IMR-90 (cell line): ENCODE measurements at regions not wholly inside any gene's neighbourhood (a gene's known extent, or its start where the extent isn't known, plus 50 kb on each side); places are given as distances from the start of the nearest gene placed in this dataset.

Experiments used
- ATAC-seq: fragments of 200-7000 bp; cut with Tn5 transposase; 2 replicates; pipeline ENCODE4 v1.9.1; 2020; ENCODE audit warnings: low read depth, mild to moderate bottlenecking, moderate library complexity
- BruUV-seq: library from RNA; stranded (reverse); fragments of 400-500 nt; replicated peaks from 2 replicates; lab custom pipeline; 2021; lab: Mats Ljungman, UMichigan
- CTCF ChIA-PET: fragments of 300-600 bp; formaldehyde crosslinking; extraction: SDS; loops from one replicate; lab custom pipeline; 2021; ENCODE audit warnings: antibody characterized with exemption; lab: Yijun Ruan, JAX
- POLR2A ChIA-PET: fragments of 300-600 bp; sonication (Branson Sonifier 250); formaldehyde crosslinking; loops from one replicate; lab custom pipeline; 2022; ENCODE audit warnings: antibody characterized with exemption; ENCODE audit not compliant: unreplicated experiment; lab: Charles Lee
- DNase-seq: peaks from one replicate; pipeline ENCODE4 v3.0.0; 2013
- H2AFZ ChIP-seq: replicated peaks from 2 replicates; pipeline ENCODE3; 2013; ENCODE audit warnings: low read length, mild to moderate bottlenecking; ENCODE audit not compliant: poor library complexity
- H2AK5ac ChIP-seq: 2 replicates; pipeline ENCODE4 v1.6.1; 2013; ENCODE audit warnings: low read depth, low read length, inconsistent platforms
- H2AK9ac ChIP-seq: replicated peaks from 2 replicates; pipeline ENCODE3; 2013; ENCODE audit warnings: mild to moderate bottlenecking, low read depth, low read length, moderate library complexity; ENCODE audit not compliant: poor library complexity
- H2BK120ac ChIP-seq: 2 replicates; pipeline ENCODE4 v1.6.1; 2013; ENCODE audit warnings: low read depth, low read length, inconsistent platforms
- H2BK15ac ChIP-seq: 3 replicates; pipeline ENCODE4 v1.6.1; 2013; ENCODE audit warnings: low read depth, low read length, inconsistent platforms
- H2BK20ac ChIP-seq: 2 replicates; pipeline ENCODE4 v1.6.1; 2013; ENCODE audit warnings: low read depth, mild to moderate bottlenecking, inconsistent platforms, low read length, moderate library complexity
- H2BK5ac ChIP-seq: 2 replicates; pipeline ENCODE4 v1.6.1; 2013; ENCODE audit warnings: mild to moderate bottlenecking, low read depth, low read length, inconsistent platforms; ENCODE audit not compliant: poor library complexity, severe bottlenecking
- H3K14ac ChIP-seq: replicated peaks from 2 replicates; pipeline ENCODE4 v1.6.1; 2013; ENCODE audit warnings: low read depth, low read length, inconsistent platforms
- H3K18ac ChIP-seq: 2 replicates; pipeline ENCODE4 v1.6.1; 2013; ENCODE audit warnings: low read depth, low read length, control low read depth
- H3K23ac ChIP-seq: 2 replicates; pipeline ENCODE4 v1.6.1; 2013; ENCODE audit warnings: low read depth, low read length, inconsistent platforms
- H3K27ac ChIP-seq: 2 replicates; pipeline ENCODE4 v1.5.1; 2013; ENCODE audit warnings: mild to moderate bottlenecking, control low read depth, low read length; ENCODE audit not compliant: insufficient read depth
- H3K27me3 ChIP-seq: 2 replicates; pipeline ENCODE4 v1.6.1; 2013; ENCODE audit warnings: low read length; ENCODE audit not compliant: control insufficient read depth, insufficient read depth
- H3K36me3 ChIP-seq: 2 replicates; pipeline ENCODE4 v1.6.1; 2013; ENCODE audit warnings: low read length, mixed read lengths; ENCODE audit not compliant: control insufficient read depth, insufficient read depth
- H3K4ac ChIP-seq: 2 replicates; pipeline ENCODE4 v1.6.1; 2013; ENCODE audit warnings: low read depth, low read length, inconsistent platforms
- H3K4me1 ChIP-seq: 2 replicates; pipeline ENCODE4 v1.6.1; 2013; ENCODE audit warnings: low read length, mixed read lengths; ENCODE audit not compliant: control insufficient read depth, insufficient read depth
- H3K4me2 ChIP-seq: 2 replicates; pipeline ENCODE4 v1.6.1; 2013; ENCODE audit warnings: low read depth, mild to moderate bottlenecking, control low read depth, low read length, moderate library complexity
- H3K4me3 ChIP-seq: 2 replicates; pipeline ENCODE4 v1.5.1; 2013; ENCODE audit warnings: low read depth, mild to moderate bottlenecking, control low read depth, low read length, moderate library complexity; ENCODE audit not compliant: insufficient read depth
- H3K56ac ChIP-seq: 2 replicates; pipeline ENCODE4 v1.6.1; 2013; ENCODE audit warnings: low read length, inconsistent platforms; ENCODE audit not compliant: insufficient read depth; ENCODE audit errors: extremely low read depth
- H3K79me1 ChIP-seq, 2 experiments: 2 replicates each; pipeline ENCODE4 v1.6.1; 2013; ENCODE audit warnings: low read length in 2 of 2, inconsistent platforms in 1 of 2, low read depth in 1 of 2
- H3K9ac ChIP-seq: 2 replicates; pipeline ENCODE4 v1.6.1; 2013; ENCODE audit warnings: low read depth, low read length, control low read depth
- H3K9me1 ChIP-seq: 2 replicates; pipeline ENCODE4 v1.6.1; 2013; ENCODE audit warnings: low read length, inconsistent platforms; ENCODE audit not compliant: insufficient read depth
- H3K9me3 ChIP-seq: 2 replicates; pipeline ENCODE4 v1.6.1; 2013; ENCODE audit warnings: low read length; ENCODE audit not compliant: control insufficient read depth, insufficient read depth
- H4K20me1 ChIP-seq: 2 replicates; pipeline ENCODE4 v1.6.1; 2013; ENCODE audit warnings: low read length, inconsistent platforms; ENCODE audit not compliant: insufficient read depth
- H4K5ac ChIP-seq: 2 replicates; pipeline ENCODE4 v1.6.1; 2013; ENCODE audit warnings: mild to moderate bottlenecking, low read depth, low read length, control low read depth
- H4K8ac ChIP-seq, 2 experiments: 2 replicates each; pipeline ENCODE4 v1.6.1; 2013; ENCODE audit warnings: low read depth in 2 of 2, low read length in 2 of 2, control low read depth in 1 of 2, inconsistent platforms in 1 of 2
- H4K91ac ChIP-seq: 2 replicates; pipeline ENCODE4 v1.6.1; 2013; ENCODE audit warnings: low read depth, low read length, inconsistent platforms; ENCODE audit not compliant: insufficient read depth
- CEBPB ChIP-seq: IDR thresholded peaks from 2 replicates; pipeline ENCODE4 v1.6.1; 2012; ENCODE audit warnings: low read depth, low read length, improper control_type of control experiment
- FOS ChIP-seq: fragments of 150-350 bp; IDR thresholded peaks from 2 replicates; pipeline ENCODE4 v1.6.1; 2016; ENCODE audit warnings: low read depth, low read length
- MAFK ChIP-seq: IDR thresholded peaks from 2 replicates; pipeline ENCODE4 v1.6.1; 2012; ENCODE audit warnings: low read depth, low read length, improper control_type of control experiment
- NFE2L2 ChIP-seq: fragments of 150-350 bp; IDR thresholded peaks from 2 replicates; pipeline ENCODE4 v1.6.1; 2016; ENCODE audit warnings: low read depth, mild to moderate bottlenecking, low read length
- WGBS, 2 experiments: methylation state at CpG; one replicate each; pipeline versions ENCODE4 v1.1.5 to v1.1.7; 2013; ENCODE audit warnings: missing lambda C conversion rate in 2 of 2; ENCODE audit not compliant: insufficient read length in 1 of 2; ENCODE audit errors: extremely low coverage in 2 of 2; 5-methylcytosine and 5-hydroxymethylcytosine counted together
- dilution Hi-C: fragments of 300-500 bp; cut with HindIII; formaldehyde crosslinking; loops from one replicate; pipeline ENCODE4 v1.14.3; 2018; ENCODE audit warnings: low sequenced_read_pairs; ENCODE audit not compliant: unreplicated experiment
- in situ Hi-C: fragments of 300-500 bp; cut with MboI; formaldehyde crosslinking; loops from 3 replicates; pipeline ENCODE4 v1.14.3; 2019; ENCODE audit warnings: low sequenced_read_pairs, inconsistent platforms, mixed read lengths
- intact Hi-C: fragments of 100-400 bp; cut with micrococcal nuclease; formaldehyde crosslinking; loops from 2 replicates; pipeline ENCODE4 v1.10.0; 2022

GRCh38 chr20:22354647-22355046 lies 229.7 kb downstream of the FOXA2 start:
- H4K20me1 ChIP-seq, result no peaks in the 10 kb centered on the region
- no peak overlapping the region for H3K9ac ChIP-seq
- H3K18ac ChIP-seq, result no peak overlapping the region
- H3K36me3 ChIP-seq, result no peaks in the 10 kb centered on the region
- no TSS peak for BruUV-seq
- no peaks in the 10 kb centered on the region for H3K4me1 ChIP-seq
- intact Hi-C loops, result no loop called here
- no peak overlapping the region for H3K4me2 ChIP-seq
- H3K14ac ChIP-seq, result no peak overlapping the region
- no peak for TF ChIP-seq FOS
- TF ChIP-seq MAFK, result no peak
- no peak for TF ChIP-seq NFE2L2
- peak; percentile 27; the same call in 1 of the 2 replicates for TF ChIP-seq CEBPB
- no peak overlapping the region for H3K27ac ChIP-seq
- in situ Hi-C loops, result no loop called here
- H4K91ac ChIP-seq, result no peak overlapping the region
- CTCF ChIA-PET, result no interaction called here
- no peak overlapping the region for H2AK9ac ChIP-seq
- dilution Hi-C loops, result no loop called here
- no peak overlapping the region for H3K4ac ChIP-seq
- H2BK120ac ChIP-seq, result no peak overlapping the region
- H3K23ac ChIP-seq, result no peak overlapping the region
- no peak overlapping the region for H2BK20ac ChIP-seq
- POLR2A ChIA-PET, result no interaction called here
- H2BK15ac ChIP-seq, result no peak overlapping the region
- H2AK5ac ChIP-seq, result no peak overlapping the region
- no peak overlapping the region for H4K5ac ChIP-seq
- no peak overlapping the region for H2AFZ ChIP-seq
- no peak overlapping the region for H3K4me3 ChIP-seq
- H4K8ac ChIP-seq, result no peak overlapping the region
- no peaks in the 10 kb centered on the region for H3K9me3 ChIP-seq
- ATAC-seq (no peak), DNase-seq (no peak)
- WGBS, 2 experiments, result no CpG with 5 or more reads among the region's 1 CpG
- no peaks in the 10 kb centered on the region for H3K79me1 ChIP-seq
- no peak overlapping the region for H3K56ac ChIP-seq
- H3K9me1 ChIP-seq, result no peaks in the 10 kb centered on the region
- no peak overlapping the region for H2BK5ac ChIP-seq
- no peaks in the 10 kb centered on the region for H3K27me3 ChIP-seq
